Parathyroid adenoma (tissue), 2 donors: ENCODE measurements at regions not wholly inside any gene's neighbourhood (a gene's known extent, or its start where the extent isn't known, plus 50 kb on each side); places are given as distances from the start of the nearest gene placed in this dataset.

Experiments used
- H2AFZ ChIP-seq: fragments of 300-600 bp; sonication (generic); one replicate; pipeline ENCODE4 v1.7.0; 2017; ENCODE audit warnings: antibody characterized with exemption, mild to moderate bottlenecking
- H3K27ac ChIP-seq: fragments of 300-600 bp; sonication (generic); one replicate; pipeline ENCODE4 v1.7.0; 2017
- H3K27me3 ChIP-seq: fragments of 300-600 bp; sonication (generic); one replicate; pipeline ENCODE4 v1.7.0; 2017; ENCODE audit warnings: low read length; ENCODE audit not compliant: control insufficient read depth, insufficient read depth
- H3K36me3 ChIP-seq: fragments of 300-600 bp; sonication (generic); one replicate; pipeline ENCODE4 v1.7.0; 2017; ENCODE audit warnings: low read length; ENCODE audit not compliant: control insufficient read depth, insufficient read depth
- H3K4me1 ChIP-seq: fragments of 300-600 bp; sonication (generic); one replicate; pipeline ENCODE4 v1.7.0; 2017; ENCODE audit warnings: control low read depth
- H3K4me2 ChIP-seq: fragments of 300-600 bp; sonication (generic); one replicate; pipeline ENCODE4 v1.7.0; 2017; ENCODE audit warnings: low read length
- H3K4me3 ChIP-seq: fragments of 300-600 bp; sonication (generic); one replicate; pipeline ENCODE4 v1.7.0; 2017; ENCODE audit warnings: low read depth, low read length
- H3K79me2 ChIP-seq: fragments of 300-600 bp; sonication (generic); one replicate; pipeline ENCODE4 v1.7.0; 2017; ENCODE audit warnings: control low read depth
- H3K9ac ChIP-seq: fragments of 300-600 bp; sonication (generic); one replicate; pipeline ENCODE4 v1.7.0; 2017; ENCODE audit warnings: mild to moderate bottlenecking
- H3K9me3 ChIP-seq: fragments of 300-600 bp; sonication (generic); one replicate; pipeline ENCODE4 v1.7.0; 2017; ENCODE audit warnings: low read length; ENCODE audit not compliant: control insufficient read depth
- TF ChIP-seq, protein P1 (sequence below): fragments of 300-600 bp; sonication (generic); IDR thresholded peaks from one replicate; pipeline ENCODE4 v1.7.0; 2017; ENCODE audit warnings: antibody characterized with exemption, mild to moderate bottlenecking
- donor health status: primary hyperparathyroidism.

DNA sequence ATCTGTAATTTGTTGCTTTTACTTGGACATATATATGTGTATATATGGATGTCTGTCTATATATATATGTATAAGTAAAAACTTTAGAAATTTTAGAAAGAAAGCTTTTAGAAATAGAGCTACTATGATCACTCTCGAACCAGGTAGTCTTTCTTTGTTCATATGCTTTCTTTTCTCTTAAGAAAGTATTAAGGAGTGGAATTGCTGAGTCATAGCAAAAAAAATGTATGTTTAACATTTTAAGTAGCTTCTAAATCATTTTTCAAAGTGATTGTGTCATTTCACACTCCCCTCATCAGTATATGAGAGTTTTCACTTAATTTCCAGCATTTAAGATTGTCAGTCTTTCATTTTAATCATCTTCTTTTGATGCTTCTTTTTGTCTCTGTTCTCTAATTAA is 447.9 kb upstream of the TECRL start:
- Histone ChIP-seq H3K9me3 (no peaks in the 10 kb centered on the region), H3K9ac (no peak overlapping the region), H3K4me3 (no peak overlapping the region), H3K4me1 (no peaks in the 10 kb centered on the region), H3K4me2 (no peak overlapping the region), H3K27ac (no peak overlapping the region), H3K36me3 (no peaks in the 10 kb centered on the region), H2AFZ (no peak overlapping the region), H3K27me3 (no peaks in the 10 kb centered on the region), H3K79me2 (no peaks in the 10 kb centered on the region)
- TF ChIP-seq, protein P1, sequence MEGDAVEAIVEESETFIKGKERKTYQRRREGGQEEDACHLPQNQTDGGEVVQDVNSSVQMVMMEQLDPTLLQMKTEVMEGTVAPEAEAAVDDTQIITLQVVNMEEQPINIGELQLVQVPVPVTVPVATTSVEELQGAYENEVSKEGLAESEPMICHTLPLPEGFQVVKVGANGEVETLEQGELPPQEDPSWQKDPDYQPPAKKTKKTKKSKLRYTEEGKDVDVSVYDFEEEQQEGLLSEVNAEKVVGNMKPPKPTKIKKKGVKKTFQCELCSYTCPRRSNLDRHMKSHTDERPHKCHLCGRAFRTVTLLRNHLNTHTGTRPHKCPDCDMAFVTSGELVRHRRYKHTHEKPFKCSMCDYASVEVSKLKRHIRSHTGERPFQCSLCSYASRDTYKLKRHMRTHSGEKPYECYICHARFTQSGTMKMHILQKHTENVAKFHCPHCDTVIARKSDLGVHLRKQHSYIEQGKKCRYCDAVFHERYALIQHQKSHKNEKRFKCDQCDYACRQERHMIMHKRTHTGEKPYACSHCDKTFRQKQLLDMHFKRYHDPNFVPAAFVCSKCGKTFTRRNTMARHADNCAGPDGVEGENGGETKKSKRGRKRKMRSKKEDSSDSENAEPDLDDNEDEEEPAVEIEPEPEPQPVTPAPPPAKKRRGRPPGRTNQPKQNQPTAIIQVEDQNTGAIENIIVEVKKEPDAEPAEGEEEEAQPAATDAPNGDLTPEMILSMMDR: no peak

GRCh38 chr4:64846417-64846816 is 437.2 kb upstream of the TECRL start:
- H3K9me3 ChIP-seq: no peaks in the 10 kb centered on the region
- no peak overlapping the region for H2AFZ ChIP-seq
- TF ChIP-seq, protein P1: no peak
- no peak overlapping the region for H3K4me2 ChIP-seq
- H3K27me3 ChIP-seq: no peaks in the 10 kb centered on the region
- no peak overlapping the region for H3K9ac ChIP-seq
- no peaks in the 10 kb centered on the region for H3K79me2 ChIP-seq
- H3K36me3 ChIP-seq: no peaks in the 10 kb centered on the region
- H3K4me3 ChIP-seq: no peak overlapping the region
- H3K4me1 ChIP-seq: no peaks in the 10 kb centered on the region
- no peak overlapping the region for H3K27ac ChIP-seq

DNA sequence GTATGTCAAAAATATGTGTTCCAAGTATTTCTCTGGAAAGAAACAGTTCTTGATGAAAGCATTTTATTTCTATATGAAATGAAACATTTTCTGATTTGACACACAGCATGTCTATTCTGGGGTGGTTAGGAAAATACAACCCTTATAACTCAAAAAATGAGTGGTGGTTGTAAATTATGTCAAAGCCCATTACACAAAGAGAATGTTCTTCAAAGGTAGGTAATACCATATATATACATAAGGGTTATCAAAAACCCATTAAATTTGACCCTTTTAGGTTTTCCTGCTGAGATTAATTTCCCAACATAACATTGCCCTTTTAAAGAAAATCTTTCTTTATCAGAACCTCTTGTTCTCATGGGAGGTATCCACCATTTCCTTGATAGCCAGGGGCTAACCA is 420.5 kb upstream of the TECRL start:
- H3K4me3 ChIP-seq: no peak overlapping the region

DNA sequence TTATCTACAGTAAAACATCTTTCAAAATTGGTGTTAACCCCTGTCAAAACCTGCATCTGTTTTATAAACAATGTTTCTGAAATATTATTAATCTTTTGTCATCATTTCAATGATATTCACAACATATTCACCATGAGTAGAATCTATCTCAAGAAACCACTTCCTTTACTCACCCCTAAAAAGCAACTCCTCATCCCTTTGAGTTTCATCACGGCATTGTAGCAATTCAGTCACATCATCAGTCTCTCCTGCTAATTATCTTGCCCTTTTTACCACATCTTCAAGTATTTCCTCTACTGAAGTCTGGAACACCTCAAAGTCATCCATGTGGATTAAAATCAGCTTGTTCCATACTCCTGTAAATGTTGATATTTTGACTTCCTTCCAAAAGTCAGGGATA is 415.3 kb upstream of the TECRL start:
- Histone ChIP-seq H3K4me2 (no peak overlapping the region), H3K36me3 (no peaks in the 10 kb centered on the region), H3K4me3 (no peak overlapping the region), H3K9ac (no peak overlapping the region), H3K27me3 (no peaks in the 10 kb centered on the region), H2AFZ (no peak overlapping the region), H3K9me3 (no peaks in the 10 kb centered on the region), H3K79me2 (no peaks in the 10 kb centered on the region), H3K4me1 (no peaks in the 10 kb centered on the region), H3K27ac (no peak overlapping the region)
- TF ChIP-seq, protein P1: no peak

More for the DNA sequence above, 420.5 kb upstream of the TECRL start:
- Histone ChIP-seq H3K9ac (no peak overlapping the region), H3K4me1 (no peaks in the 10 kb centered on the region), H3K27ac (no peak overlapping the region), H3K4me2 (no peak overlapping the region), H3K79me2 (no peaks in the 10 kb centered on the region), H3K9me3 (no peaks in the 10 kb centered on the region), H3K27me3 (no peaks in the 10 kb centered on the region), H2AFZ (no peak overlapping the region), H3K36me3 (no peaks in the 10 kb centered on the region)
- TF ChIP-seq, protein P1: no peak

DNA sequence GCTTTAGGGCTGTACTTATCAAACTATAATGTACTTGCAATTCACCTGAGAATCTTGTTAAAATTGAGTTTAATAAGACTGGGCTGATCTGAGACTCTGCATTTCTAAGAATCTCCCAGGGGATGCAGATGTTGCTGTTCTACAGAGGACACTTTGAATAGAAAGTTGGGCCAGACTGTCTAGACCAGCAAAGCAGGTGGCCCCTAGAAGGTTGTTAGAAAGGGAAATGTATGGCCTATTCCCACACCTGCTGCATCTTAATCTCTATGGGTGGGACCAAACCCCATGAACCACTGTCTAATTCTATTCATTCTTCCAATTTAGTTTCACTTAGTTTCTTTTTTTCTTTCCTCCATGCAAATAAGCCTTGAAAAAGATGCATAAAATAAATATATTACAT is 413.2 kb upstream of the TECRL start:
- Histone ChIP-seq H3K36me3 (no peaks in the 10 kb centered on the region), H3K27ac (no peak overlapping the region), H3K9ac (no peak overlapping the region), H3K79me2 (no peaks in the 10 kb centered on the region), H3K27me3 (no peaks in the 10 kb centered on the region), H3K4me1 (no peaks in the 10 kb centered on the region), H3K4me2 (no peak overlapping the region), H3K4me3 (no peak overlapping the region), H3K9me3 (no peaks in the 10 kb centered on the region), H2AFZ (no peak overlapping the region)
- TF ChIP-seq, protein P1: no peak
